ENCODE measurements at regions not wholly inside any gene's neighbourhood (a gene's known extent, or its start where the extent isn't known, plus 50 kb on each side); places are given as distances from the start of the nearest gene placed in this dataset.

DNA sequence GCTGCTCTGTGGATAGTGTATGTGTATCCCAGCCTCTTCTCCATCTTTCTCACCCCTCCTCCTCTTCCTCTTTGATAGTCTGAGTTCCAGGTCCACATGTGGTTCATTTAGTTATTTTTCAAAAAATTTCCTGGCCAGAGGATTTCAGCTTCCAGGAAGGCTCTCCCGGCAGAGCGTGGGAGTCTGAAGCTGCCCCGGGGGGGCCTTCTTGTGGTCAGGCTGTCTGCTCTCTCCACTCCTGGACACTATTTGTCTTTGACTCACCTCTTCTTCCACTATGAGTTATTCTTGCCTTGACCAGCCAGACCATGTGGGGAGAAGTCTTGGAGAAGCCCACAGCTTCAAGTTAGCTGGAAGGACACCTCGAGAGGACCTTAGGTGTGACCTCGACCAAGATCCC, 258.8 kb downstream of the CDC5L start:
- Histone ChIP-seq H2AFZ (ENCODE audit: low read depth) (no peak overlapping the region), H3K4me1 (ENCODE audit: control insufficient read depth in 1 of 2, insufficient read depth in 2 of 2, low read depth in 1 of 2, low read length in 1 of 2) (no peaks in the 10 kb centered on the region; a peak in 1 of 4 replicates), H3K9me2 (no peaks in the 10 kb centered on the region), H3F3A (replicated peaks; ENCODE audit: insufficient read depth) (no peaks in the 10 kb centered on the region), H3K4me2 (no peak overlapping the region), H4K20me1 (ENCODE audit: insufficient read depth) (no peaks in the 10 kb centered on the region), H3K4me3 (ENCODE audit: low read depth in 2 of 2, low read length in 1 of 2) (no peak overlapping the region), H3K79me2 (ENCODE audit: insufficient read depth) (no peaks in the 10 kb centered on the region), H3K27me3 (ENCODE audit: insufficient read depth) (no peaks in the 10 kb centered on the region), H3K27ac (ENCODE audit: low read depth in 2 of 2, low read length in 1 of 2) (no peak overlapping the region), H3K9me3 (no peaks in the 10 kb centered on the region), H3K36me3 (replicated peaks in 1 of 2; ENCODE audit: control insufficient read depth in 1 of 2, insufficient read depth in 2 of 2, low read length in 1 of 2) (no peaks in the 10 kb centered on the region), H3K9ac (no peak overlapping the region)
- ChIA-PET CTCF (interaction anchor here (1.8 to 4.2 kb wide), 3 partner anchors 9 to 171 kb away, joined by 6 to 17 read pairs (median 9); no protein-coding TSS in a partner anchor), POLR2A (no interaction called here)
- 60% methylated on average over 5 of the region's 5 CpGs for WGBS (ENCODE audit: low lambda C conversion rate)
- DNase-seq: no peak
- TF ChIP-seq NRF1 (IDR thresholded peaks at IDR 0.05; ENCODE audit: low read depth, low read length) (no peak), YY1 (IDR thresholded peaks at IDR 0.05; ENCODE audit: low read depth) (no peak)

DNA sequence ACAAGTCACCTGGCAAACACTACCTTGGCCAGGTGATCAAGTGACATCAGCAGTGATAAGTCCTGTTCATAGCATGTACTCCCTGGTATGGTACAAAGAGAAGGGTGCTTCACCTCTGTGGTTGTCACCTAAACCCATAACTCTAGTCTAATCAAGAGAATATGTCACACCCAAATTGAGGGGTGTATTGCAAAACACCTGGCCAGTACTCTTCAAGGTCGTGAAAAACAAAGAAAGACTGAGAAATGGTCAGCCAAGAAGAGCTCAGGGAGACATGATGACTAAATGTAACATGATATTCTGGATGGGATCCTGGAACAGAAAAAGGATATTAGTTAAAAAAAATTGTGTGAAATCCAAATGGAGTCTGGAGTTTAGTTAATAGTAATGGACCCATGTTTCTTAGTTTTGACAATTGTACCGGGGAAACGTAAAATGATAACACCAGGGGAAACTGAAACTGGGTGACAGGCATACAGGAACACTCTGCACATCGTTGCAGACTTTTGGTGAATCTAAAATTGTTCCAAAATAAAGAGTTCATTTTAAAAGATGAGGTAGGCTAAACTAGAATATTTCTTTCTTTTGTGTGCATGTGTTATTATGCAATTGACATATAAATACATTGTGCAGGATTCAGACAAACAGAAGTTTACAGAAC, 262.0 kb downstream of the CDC5L start:
- DNase-seq: no peak
- H3K27ac ChIP-seq (ENCODE audit: low read depth in 2 of 2, low read length in 1 of 2): no peak overlapping the region
- no peaks in the 10 kb centered on the region for H3K9me3 ChIP-seq
- no peak overlapping the region for H3K4me2 ChIP-seq
- H3K4me1 ChIP-seq (ENCODE audit: control insufficient read depth in 1 of 2, insufficient read depth in 2 of 2, low read depth in 1 of 2, low read length in 1 of 2): no peaks in the 10 kb centered on the region
- H3K36me3 ChIP-seq (replicated peaks in 1 of 2; ENCODE audit: control insufficient read depth in 1 of 2, insufficient read depth in 2 of 2, low read length in 1 of 2): no peaks in the 10 kb centered on the region
- no peak overlapping the region for H3K4me3 ChIP-seq (ENCODE audit: low read depth in 2 of 2, low read length in 1 of 2)
- no peaks in the 10 kb centered on the region for H4K20me1 ChIP-seq (ENCODE audit: insufficient read depth)
- ChIA-PET POLR2A (no interaction called here), CTCF (interaction anchor here (1.0 kb wide), 1 partner anchor 173 kb away, joined by 3 read pairs; no protein-coding TSS in a partner anchor)
- H3K9ac ChIP-seq: no peak overlapping the region
- H3K79me2 ChIP-seq (ENCODE audit: insufficient read depth): no peaks in the 10 kb centered on the region
- no peaks in the 10 kb centered on the region for H3F3A ChIP-seq (replicated peaks; ENCODE audit: insufficient read depth)
- H3K27me3 ChIP-seq (ENCODE audit: insufficient read depth): no peaks in the 10 kb centered on the region
- no peaks in the 10 kb centered on the region for H3K9me2 ChIP-seq
- TF ChIP-seq FOSL2 (IDR thresholded peaks at IDR 0.05; ENCODE audit: borderline replicate concordance, low read depth) (0 out of 2 replicates have a peak, but pooled peaks have one; percentile 18), RXRA (IDR thresholded peaks at IDR 0.05; ENCODE audit: borderline replicate concordance, low read depth) (no peak), TAF1 (IDR thresholded peaks at IDR 0.05; ENCODE audit: borderline replicate concordance, low read depth, low read length) (no peak), SIN3A (IDR thresholded peaks at IDR 0.05; ENCODE audit: borderline replicate concordance, low read depth, low read length) (no peak), TEAD4 (IDR thresholded peaks at IDR 0.05; ENCODE audit: borderline replicate concordance, insufficient read depth) (no peak), NFIC (IDR thresholded peaks at IDR 0.05; ENCODE audit: borderline replicate concordance) (0 out of 2 replicates have a peak, but pooled peaks have one; percentile 11), TCF12 (IDR thresholded peaks at IDR 0.05) (peak; percentile 33; the same call in 1 of the 2 replicates), GATA2 (CRISPR knock-in tag; IDR thresholded peaks at IDR 0.05) (no peak)
- H2AFZ ChIP-seq (ENCODE audit: low read depth): 0 out of 2 replicates have a peak overlapping the region, but pooled peaks have one; percentile 12
- WGBS (ENCODE audit: low lambda C conversion rate): 38% methylated on average over 4 of the region's 4 CpGs

DNA sequence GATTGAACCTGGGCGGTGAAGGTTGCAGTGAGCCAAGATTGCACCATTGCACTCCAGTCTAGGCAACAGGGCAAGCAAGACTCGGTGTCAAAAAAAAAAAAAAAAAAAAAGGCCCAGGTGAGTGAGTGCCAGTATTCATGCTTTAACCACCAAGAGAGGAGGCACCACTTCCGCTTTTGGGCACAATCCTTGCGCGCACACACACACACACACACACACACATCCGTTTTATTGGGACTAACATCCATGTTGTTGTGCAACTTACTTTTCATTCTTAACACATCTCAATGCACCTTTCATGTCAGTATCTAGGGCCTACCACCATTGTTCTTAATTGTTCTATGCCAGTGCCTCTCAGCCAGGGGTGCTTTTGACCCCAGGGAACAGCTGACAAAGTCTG, 263.0 kb downstream of the CDC5L start:
- no peaks in the 10 kb centered on the region for H3F3A ChIP-seq (replicated peaks; ENCODE audit: insufficient read depth)
- H3K4me1 ChIP-seq (ENCODE audit: control insufficient read depth in 1 of 2, insufficient read depth in 2 of 2, low read depth in 1 of 2, low read length in 1 of 2): no peaks in the 10 kb centered on the region; a peak in 1 of 4 replicates
- no peak overlapping the region for H2AFZ ChIP-seq (ENCODE audit: low read depth)
- POLR2A ChIA-PET: no interaction called here
- no peak overlapping the region for H3K4me2 ChIP-seq
- CTCF ChIA-PET: no interaction called here
- no peaks in the 10 kb centered on the region for H3K36me3 ChIP-seq (replicated peaks in 1 of 2; ENCODE audit: control insufficient read depth in 1 of 2, insufficient read depth in 2 of 2, low read length in 1 of 2)
- H3K9me3 ChIP-seq: no peaks in the 10 kb centered on the region
- H3K27me3 ChIP-seq (ENCODE audit: insufficient read depth): no peaks in the 10 kb centered on the region
- no peaks in the 10 kb centered on the region for H4K20me1 ChIP-seq (ENCODE audit: insufficient read depth)
- H3K79me2 ChIP-seq (ENCODE audit: insufficient read depth): no peaks in the 10 kb centered on the region
- DNase-seq: no peak
- no peak overlapping the region for H3K9ac ChIP-seq
- 88% methylated on average over 6 of the region's 6 CpGs for WGBS (ENCODE audit: low lambda C conversion rate)
- no peak overlapping the region for H3K27ac ChIP-seq (ENCODE audit: low read depth in 2 of 2, low read length in 1 of 2)
- no peak for TF ChIP-seq FOXM1 (IDR thresholded peaks at IDR 0.05; ENCODE audit: low read depth)
- no peak for TF ChIP-seq RAD21 (IDR thresholded peaks at IDR 0.05; ENCODE audit: low read length)
- TF ChIP-seq ELF1 (IDR thresholded peaks at IDR 0.05): no peak
- TF ChIP-seq POLR2AphosphoS5 (IDR thresholded peaks at IDR 0.05; ENCODE audit: low read depth, low read length): no peak
- TF ChIP-seq, protein P1, sequence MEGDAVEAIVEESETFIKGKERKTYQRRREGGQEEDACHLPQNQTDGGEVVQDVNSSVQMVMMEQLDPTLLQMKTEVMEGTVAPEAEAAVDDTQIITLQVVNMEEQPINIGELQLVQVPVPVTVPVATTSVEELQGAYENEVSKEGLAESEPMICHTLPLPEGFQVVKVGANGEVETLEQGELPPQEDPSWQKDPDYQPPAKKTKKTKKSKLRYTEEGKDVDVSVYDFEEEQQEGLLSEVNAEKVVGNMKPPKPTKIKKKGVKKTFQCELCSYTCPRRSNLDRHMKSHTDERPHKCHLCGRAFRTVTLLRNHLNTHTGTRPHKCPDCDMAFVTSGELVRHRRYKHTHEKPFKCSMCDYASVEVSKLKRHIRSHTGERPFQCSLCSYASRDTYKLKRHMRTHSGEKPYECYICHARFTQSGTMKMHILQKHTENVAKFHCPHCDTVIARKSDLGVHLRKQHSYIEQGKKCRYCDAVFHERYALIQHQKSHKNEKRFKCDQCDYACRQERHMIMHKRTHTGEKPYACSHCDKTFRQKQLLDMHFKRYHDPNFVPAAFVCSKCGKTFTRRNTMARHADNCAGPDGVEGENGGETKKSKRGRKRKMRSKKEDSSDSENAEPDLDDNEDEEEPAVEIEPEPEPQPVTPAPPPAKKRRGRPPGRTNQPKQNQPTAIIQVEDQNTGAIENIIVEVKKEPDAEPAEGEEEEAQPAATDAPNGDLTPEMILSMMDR (IDR thresholded peaks at IDR 0.05): no peak
- TF ChIP-seq JUND (IDR thresholded peaks at IDR 0.05): no peak
- TF ChIP-seq, protein P2, sequence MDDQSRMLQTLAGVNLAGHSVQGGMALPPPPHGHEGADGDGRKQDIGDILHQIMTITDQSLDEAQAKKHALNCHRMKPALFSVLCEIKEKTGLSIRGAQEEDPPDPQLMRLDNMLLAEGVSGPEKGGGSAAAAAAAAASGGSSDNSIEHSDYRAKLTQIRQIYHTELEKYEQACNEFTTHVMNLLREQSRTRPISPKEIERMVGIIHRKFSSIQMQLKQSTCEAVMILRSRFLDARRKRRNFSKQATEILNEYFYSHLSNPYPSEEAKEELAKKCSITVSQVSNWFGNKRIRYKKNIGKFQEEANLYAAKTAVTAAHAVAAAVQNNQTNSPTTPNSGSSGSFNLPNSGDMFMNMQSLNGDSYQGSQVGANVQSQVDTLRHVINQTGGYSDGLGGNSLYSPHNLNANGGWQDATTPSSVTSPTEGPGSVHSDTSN (IDR thresholded peaks at IDR 0.05): no peak
- TF ChIP-seq RFX5 (IDR thresholded peaks at IDR 0.05; ENCODE audit: low read length): no peak
- no peak for TF ChIP-seq GATA2 (CRISPR knock-in tag; IDR thresholded peaks at IDR 0.05)
- TF ChIP-seq GABPA (IDR thresholded peaks at IDR 0.05; ENCODE audit: low read depth): no peak
- TF ChIP-seq SIN3A (IDR thresholded peaks at IDR 0.05; ENCODE audit: borderline replicate concordance, low read depth, low read length): no peak
- no peak for TF ChIP-seq RXRA (IDR thresholded peaks at IDR 0.05; ENCODE audit: borderline replicate concordance, low read depth)
- H3K4me3 ChIP-seq (ENCODE audit: low read depth in 2 of 2, low read length in 1 of 2): no peak overlapping the region
- H3K9me2 ChIP-seq: no peaks in the 10 kb centered on the region

Measured in SK-N-SH (cell line).